Endothelial cell of hepatic sinusoid (primary cell): ENCODE measurements at regions not wholly inside any gene's neighbourhood (a gene's known extent, or its start where the extent isn't known, plus 50 kb on each side); places are given as distances from the start of the nearest gene placed in this dataset.

Source experiments
- in situ Hi-C: cut with HindIII; loops from 2 replicates; pipeline ENCODE4 v1.10.0; 2017; ENCODE audit warnings: low sequenced_read_pairs

GRCh38 chr2:58876126-58876525, 635.0 kb upstream of the FANCL start:
- in situ Hi-C loops = no loop called here

GRCh38 chr2:58875436-58875835, 634.3 kb upstream of the FANCL start:
- in situ Hi-C loops = no loop called here

GRCh38 chr2:58871469-58872142, 630.5 kb upstream of the FANCL start:
- in situ Hi-C loops = no loop called here

GRCh38 chr2:58870704-58871103, 629.6 kb upstream of the FANCL start:
- in situ Hi-C loops = no loop called here

- in situ Hi-C loops = loop anchor here (5.0 kb wide), 1 partner anchor 45 kb away; no protein-coding TSS in a partner anchor
Observed at GRCh38 chr2:58866946-58867345, 625.8 kb upstream of the FANCL start.

- in situ Hi-C loops = loop anchor here (5.0 kb wide), 1 partner anchor 46 kb away; no protein-coding TSS in a partner anchor
Observed at GRCh38 chr2:58866527-58866926, 625.4 kb upstream of the FANCL start.

GRCh38 chr2:58866040-58866439, 624.9 kb upstream of the FANCL start:
- in situ Hi-C loops = loop anchor here (5.0 kb wide), 1 partner anchor 46 kb away; no protein-coding TSS in a partner anchor

- in situ Hi-C loops = loop anchor here (5.0 kb wide), 1 partner anchor 47 kb away; no protein-coding TSS in a partner anchor
Observed at GRCh38 chr2:58865436-58865835, 624.3 kb upstream of the FANCL start.

- in situ Hi-C loops = no loop called here
Observed at GRCh38 chr2:58862244-58862643, 621.1 kb upstream of the FANCL start.

- in situ Hi-C loops = no loop called here
Observed at GRCh38 chr2:58860586-58860985, 619.5 kb upstream of the FANCL start.

- in situ Hi-C loops = no loop called here
Observed at GRCh38 chr2:58856100-58856499, 615.0 kb upstream of the FANCL start.

- in situ Hi-C loops = no loop called here
Observed at GRCh38 chr2:58853420-58853819, 612.3 kb upstream of the FANCL start.

- in situ Hi-C loops = no loop called here
Observed at GRCh38 chr2:58852905-58853304, 611.8 kb upstream of the FANCL start.

- in situ Hi-C loops = no loop called here
Observed at GRCh38 chr2:58852243-58852642, 611.1 kb upstream of the FANCL start.

GRCh38 chr2:58851598-58851997, 610.5 kb upstream of the FANCL start:
- in situ Hi-C loops = no loop called here

GRCh38 chr2:58845011-58845410, 603.9 kb upstream of the FANCL start:
- in situ Hi-C loops = loop anchor here (5.0 to 10.0 kb wide), 2 partner anchors 77 to 960 kb away; no protein-coding TSS in a partner anchor

GRCh38 chr2:58842501-58843155, 601.5 kb upstream of the FANCL start:
- in situ Hi-C loops = loop anchor here (10.0 kb wide), 1 partner anchor 958 kb away; no protein-coding TSS in a partner anchor

GRCh38 chr2:58834404-58834803, 593.3 kb upstream of the FANCL start:
- in situ Hi-C loops = no loop called here

- in situ Hi-C loops = no loop called here
Observed at GRCh38 chr2:58826795-58827194, 585.7 kb upstream of the FANCL start.

GRCh38 chr2:58812771-58813344, 571.7 kb upstream of the FANCL start:
- in situ Hi-C loops = no loop called here

- in situ Hi-C loops = no loop called here
Observed at GRCh38 chr2:58805126-58805525, 564.0 kb upstream of the FANCL start.

- in situ Hi-C loops = no loop called here
Observed at GRCh38 chr2:58803192-58803591, 562.1 kb upstream of the FANCL start.
